ENCODE measurements at regions not wholly inside any gene's neighbourhood (a gene's known extent, or its start where the extent isn't known, plus 50 kb on each side); places are given as distances from the start of the nearest gene placed in this dataset.
"Not testable (repeated sequence)": the region's sequence is repeated elsewhere in the genome, so short reads cannot be mapped to it uniquely, and the experiment has no call there.

DNA sequence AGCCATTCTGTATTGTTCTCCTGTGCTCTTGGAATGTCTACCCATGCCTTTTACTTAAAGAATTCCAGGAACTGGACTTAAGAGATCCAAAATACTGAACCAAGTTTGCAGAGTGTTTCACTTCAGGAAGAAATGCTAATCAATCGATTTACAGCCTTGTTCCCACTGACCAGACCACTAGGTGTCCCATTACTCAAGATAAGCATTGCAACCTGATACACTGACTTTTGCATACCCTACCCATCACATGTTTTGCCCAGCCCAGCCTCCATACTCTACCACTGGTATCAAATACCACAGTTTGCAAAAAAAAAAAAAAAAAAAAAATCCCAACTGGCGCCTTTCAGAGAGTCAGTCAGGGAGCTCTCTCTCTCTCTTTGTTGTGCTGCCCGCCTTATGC, 550.8 kb downstream of the CDH9 start:
- no peak overlapping the region for H3K27ac ChIP-seq
- ATAC-seq (no peak), DNase-seq (no peak)
- H3K4me1 ChIP-seq = no peaks in the 10 kb centered on the region
- intact Hi-C loops (cut with DNase I) = no loop called here
- H3K4me3 ChIP-seq = no peak overlapping the region
- peaks cover 0 to 10% of the 10 kb centered on the region in 2 donors for H3K9me3 ChIP-seq
- TF ChIP-seq, protein P1, sequence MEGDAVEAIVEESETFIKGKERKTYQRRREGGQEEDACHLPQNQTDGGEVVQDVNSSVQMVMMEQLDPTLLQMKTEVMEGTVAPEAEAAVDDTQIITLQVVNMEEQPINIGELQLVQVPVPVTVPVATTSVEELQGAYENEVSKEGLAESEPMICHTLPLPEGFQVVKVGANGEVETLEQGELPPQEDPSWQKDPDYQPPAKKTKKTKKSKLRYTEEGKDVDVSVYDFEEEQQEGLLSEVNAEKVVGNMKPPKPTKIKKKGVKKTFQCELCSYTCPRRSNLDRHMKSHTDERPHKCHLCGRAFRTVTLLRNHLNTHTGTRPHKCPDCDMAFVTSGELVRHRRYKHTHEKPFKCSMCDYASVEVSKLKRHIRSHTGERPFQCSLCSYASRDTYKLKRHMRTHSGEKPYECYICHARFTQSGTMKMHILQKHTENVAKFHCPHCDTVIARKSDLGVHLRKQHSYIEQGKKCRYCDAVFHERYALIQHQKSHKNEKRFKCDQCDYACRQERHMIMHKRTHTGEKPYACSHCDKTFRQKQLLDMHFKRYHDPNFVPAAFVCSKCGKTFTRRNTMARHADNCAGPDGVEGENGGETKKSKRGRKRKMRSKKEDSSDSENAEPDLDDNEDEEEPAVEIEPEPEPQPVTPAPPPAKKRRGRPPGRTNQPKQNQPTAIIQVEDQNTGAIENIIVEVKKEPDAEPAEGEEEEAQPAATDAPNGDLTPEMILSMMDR (IDR thresholded peaks at IDR 0.05) = no peak
- no peaks in the 10 kb centered on the region for H3K27me3 ChIP-seq
- no peaks in the 10 kb centered on the region for H3K36me3 ChIP-seq

GRCh38 chr5:26486631-26487030, 551.8 kb downstream of the CDH9 start:
- Histone ChIP-seq H3K4me1 (no peaks in the 10 kb centered on the region), H3K27me3 (no peaks in the 10 kb centered on the region), H3K9me3 (peaks cover 0 to 3% of the 10 kb centered on the region in 2 donors), H3K36me3 (no peaks in the 10 kb centered on the region), H3K4me3 (no peak overlapping the region), H3K27ac (no peak overlapping the region)
- TF ChIP-seq, protein P1 (IDR thresholded peaks at IDR 0.05) = no peak
- DNase-seq (no peak), ATAC-seq (peak; percentile 57)
- intact Hi-C loops (cut with DNase I) = no loop called here

GRCh38 chr5:26485146-26485860, 553.1 kb downstream of the CDH9 start:
- H3K36me3 ChIP-seq; intact Hi-C loops (cut with DNase I); H3K9me3 ChIP-seq; H3K27ac ChIP-seq; ATAC-seq; H3K27me3 ChIP-seq; H3K4me1 ChIP-seq; H3K4me3 ChIP-seq: not testable (repeated sequence)
- peak in 1 of 4 donors; percentile 57 for DNase-seq

- TF ChIP-seq, protein P1 (IDR thresholded peaks at IDR 0.05) = peak; percentile 37 to 46
- Histone ChIP-seq H3K36me3 (no peaks in the 10 kb centered on the region), H3K4me3 (peak overlapping the region in 1 of 2 donors; percentile 13), H3K27ac (no peak overlapping the region), H3K4me1 (no peaks in the 10 kb centered on the region), H3K27me3 (no peaks in the 10 kb centered on the region), H3K9me3 (no peaks in the 10 kb centered on the region)
- intact Hi-C loops (cut with DNase I) = no loop called here
- ATAC-seq (peak; percentile 91), DNase-seq (peak in 2 of 4 donors; percentile 30 to 48)
Observed at GRCh38 chr5:26482810-26483375, 555.5 kb downstream of the CDH9 start.

- TF ChIP-seq, protein P1 (IDR thresholded peaks at IDR 0.05) = no peak
- peak; percentile 16 for ATAC-seq
- Histone ChIP-seq H3K36me3 (no peaks in the 10 kb centered on the region), H3K9me3 (no peaks in the 10 kb centered on the region), H3K27ac (no peak overlapping the region), H3K4me1 (no peaks in the 10 kb centered on the region), H3K27me3 (no peaks in the 10 kb centered on the region), H3K4me3 (peak overlapping the region in 1 of 2 donors; percentile 13)
- peak in 1 of 4 donors; percentile 13 for DNase-seq
- intact Hi-C loops (cut with DNase I) = no loop called here
Observed at GRCh38 chr5:26482076-26482809, 556.1 kb downstream of the CDH9 start.

Measured in left lung (tissue), 4 donors.